HG03135 (cell line): ENCODE measurements at regions not wholly inside any gene's neighbourhood (a gene's known extent, or its start where the extent isn't known, plus 50 kb on each side); places are given as distances from the start of the nearest gene placed in this dataset.
"Not testable (repeated sequence)": the region's sequence is repeated elsewhere in the genome, so short reads cannot be mapped to it uniquely, and the experiment has no call there.

Source experiments
- ATAC-seq: cut with Tn5 transposase; IDR thresholded peaks from one replicate; pipeline ENCODE4 v1.9.1; 2021; ENCODE audit warnings: mild to moderate bottlenecking, moderate library complexity; ENCODE audit not compliant: unreplicated experiment

DNA sequence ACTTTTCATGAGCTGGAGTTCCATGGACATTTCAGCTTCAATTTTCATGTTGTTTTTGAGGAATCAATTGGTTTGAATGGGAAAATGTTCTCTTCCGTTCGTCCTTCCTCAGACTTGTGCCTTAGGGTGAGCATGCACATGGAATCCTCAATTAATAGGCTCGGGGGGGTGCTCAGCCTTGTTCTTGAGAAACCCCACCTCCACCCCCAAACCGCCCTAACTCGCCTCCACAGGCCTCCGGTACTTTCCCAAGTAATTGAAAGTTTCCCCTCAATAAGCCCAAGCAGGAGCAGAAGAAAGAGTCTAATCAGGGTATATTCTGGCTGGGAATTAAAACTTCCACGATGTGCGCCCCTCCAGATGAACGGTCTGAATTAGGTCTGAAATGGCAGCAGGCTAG, 945.2 kb downstream of the GRID1 start:
- ATAC-seq, result no peak

DNA sequence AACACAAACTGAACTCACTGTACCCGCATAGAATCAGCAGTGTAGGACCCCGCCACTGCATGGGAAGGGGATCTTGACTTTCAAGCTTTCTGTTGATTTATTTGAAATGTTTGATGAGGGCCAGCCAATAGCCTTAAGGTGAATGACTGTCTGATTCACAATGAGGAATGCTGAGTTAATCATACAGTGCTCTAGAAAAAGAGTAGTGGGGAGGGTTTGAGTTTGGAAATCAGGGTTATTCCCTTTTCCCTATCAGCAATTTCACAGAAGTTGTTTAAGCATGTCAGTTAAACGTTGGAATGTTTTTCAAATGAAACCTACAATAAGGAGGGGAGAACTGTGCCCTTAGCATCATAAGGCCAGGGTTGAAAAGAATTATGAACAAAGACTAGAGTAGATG, 937.5 kb downstream of the GRID1 start:
- no peak for ATAC-seq

GRCh38 chr10:85430991-85431390, 935.6 kb downstream of the GRID1 start:
- no peak for ATAC-seq

DNA sequence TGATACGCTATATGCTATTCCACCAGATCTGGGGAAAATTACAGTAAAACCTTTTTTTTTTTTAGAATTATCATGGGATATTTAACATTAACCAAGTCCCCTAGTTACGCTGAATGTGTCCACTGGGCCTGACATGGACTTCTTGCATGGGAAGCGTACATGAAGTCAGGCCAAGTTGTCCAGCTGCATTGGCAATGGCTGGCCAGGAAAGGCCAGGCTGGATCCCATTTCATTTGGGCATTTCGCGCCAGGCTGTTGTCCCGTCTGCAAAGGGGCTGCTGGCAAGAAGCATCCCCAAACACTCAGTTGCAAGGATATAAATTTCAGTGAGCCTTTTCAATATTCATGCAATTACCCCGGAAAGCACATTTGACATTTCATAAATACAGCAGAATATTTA, 933.3 kb downstream of the GRID1 start:
- ATAC-seq, result no peak

- no peak for ATAC-seq
Observed at GRCh38 chr10:85444868-85445267, 921.7 kb downstream of the GRID1 start.

GRCh38 chr10:85445702-85446101, 920.9 kb downstream of the GRID1 start:
- no peak for ATAC-seq

GRCh38 chr10:85446827-85447226, 919.8 kb downstream of the GRID1 start:
- no peak for ATAC-seq

GRCh38 chr10:85447690-85448089, 918.9 kb downstream of the GRID1 start:
- no peak for ATAC-seq

GRCh38 chr10:85448716-85449115, 917.9 kb downstream of the GRID1 start:
- ATAC-seq, result no peak

DNA sequence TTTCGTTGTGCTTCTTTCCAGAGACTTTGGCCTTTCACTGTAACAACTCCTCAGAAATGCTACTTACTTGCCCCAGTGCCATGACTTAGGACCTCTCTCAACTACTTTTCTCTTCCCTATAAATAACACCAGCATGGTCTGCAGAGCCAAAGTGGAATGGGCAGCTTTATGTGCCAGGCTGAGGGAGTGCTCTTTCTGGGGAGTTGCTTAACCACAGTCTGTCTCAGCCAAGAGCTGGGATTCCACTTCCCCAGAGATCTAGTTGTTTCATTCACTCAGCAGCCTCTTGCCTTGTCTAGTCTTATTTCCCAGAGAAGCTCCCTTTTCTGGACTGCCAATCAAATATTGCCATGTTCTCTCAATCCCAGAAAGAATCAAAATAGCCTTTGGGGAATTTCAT, 912.2 kb downstream of the GRID1 start:
- no peak for ATAC-seq

GRCh38 chr10:85457191-85457590, 909.4 kb downstream of the GRID1 start:
- ATAC-seq, result no peak

- no peak for ATAC-seq
Observed at GRCh38 chr10:85458324-85458723, 908.3 kb downstream of the GRID1 start.

DNA sequence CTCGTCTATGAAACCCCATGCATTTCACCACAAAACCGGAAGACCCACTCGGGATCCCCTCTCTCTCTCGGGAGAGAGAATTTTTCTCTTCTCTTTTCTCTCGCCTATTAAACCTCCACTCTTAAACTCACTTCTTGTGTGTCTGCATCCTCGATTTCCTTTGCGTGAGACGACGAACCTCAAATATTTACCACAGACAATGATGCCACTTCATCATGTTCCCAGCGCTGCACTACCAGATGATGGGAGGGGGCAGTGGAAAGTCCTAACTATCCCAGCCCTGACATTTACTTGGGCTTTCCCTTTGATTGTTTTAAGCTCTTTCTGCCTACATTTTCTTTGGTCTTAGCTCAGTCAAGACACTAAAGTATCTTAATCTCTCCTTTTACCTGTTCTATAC, 906.7 kb downstream of the GRID1 start:
- ATAC-seq, result no peak

- ATAC-seq, result no peak
Observed at GRCh38 chr10:85464336-85464735, 902.3 kb downstream of the GRID1 start.

- ATAC-seq, result no peak
Observed at GRCh38 chr10:85477979-85478378, 888.6 kb downstream of the GRID1 start.

DNA sequence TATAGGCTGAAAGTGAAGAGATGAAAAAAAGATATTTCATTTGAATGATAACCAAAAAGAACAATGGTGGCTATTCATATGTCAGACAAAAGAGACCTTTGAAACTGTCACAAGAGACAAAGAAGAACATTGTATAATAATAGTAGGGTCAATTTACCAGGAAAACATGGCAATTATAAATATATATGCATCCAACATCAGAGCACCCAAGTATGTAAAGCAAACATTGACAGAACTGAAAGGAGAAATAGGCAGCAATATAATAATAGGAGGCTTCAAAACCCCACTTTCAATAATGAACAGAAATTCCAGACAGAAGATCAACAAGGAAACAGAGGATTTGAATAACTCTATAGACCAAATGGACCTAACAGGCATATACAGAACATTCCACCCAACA, 876.2 kb downstream of the GRID1 start:
- ATAC-seq, result no peak

DNA sequence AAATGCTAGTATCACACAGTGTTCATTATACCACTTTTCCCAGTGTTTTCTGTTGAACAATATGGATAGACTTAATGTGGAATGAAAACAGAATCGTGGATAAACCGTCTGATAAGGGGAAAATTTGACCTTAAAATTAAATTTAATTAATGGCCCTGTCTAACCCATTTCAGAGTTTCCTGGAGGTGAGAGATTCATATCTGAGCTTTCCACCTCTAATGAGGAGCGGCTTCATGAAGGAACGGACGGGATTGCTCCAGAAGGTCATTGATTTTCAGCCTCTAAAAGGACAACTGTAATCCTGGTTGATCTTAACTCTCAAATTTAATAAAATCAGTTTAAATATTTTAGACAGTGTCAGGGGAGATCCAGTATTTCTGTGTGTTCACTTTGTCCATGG, 874.9 kb downstream of the GRID1 start:
- no peak for ATAC-seq

GRCh38 chr10:85492684-85493083, 873.9 kb downstream of the GRID1 start:
- no peak for ATAC-seq

- no peak for ATAC-seq
Observed at GRCh38 chr10:85493703-85494102, 872.9 kb downstream of the GRID1 start.

DNA sequence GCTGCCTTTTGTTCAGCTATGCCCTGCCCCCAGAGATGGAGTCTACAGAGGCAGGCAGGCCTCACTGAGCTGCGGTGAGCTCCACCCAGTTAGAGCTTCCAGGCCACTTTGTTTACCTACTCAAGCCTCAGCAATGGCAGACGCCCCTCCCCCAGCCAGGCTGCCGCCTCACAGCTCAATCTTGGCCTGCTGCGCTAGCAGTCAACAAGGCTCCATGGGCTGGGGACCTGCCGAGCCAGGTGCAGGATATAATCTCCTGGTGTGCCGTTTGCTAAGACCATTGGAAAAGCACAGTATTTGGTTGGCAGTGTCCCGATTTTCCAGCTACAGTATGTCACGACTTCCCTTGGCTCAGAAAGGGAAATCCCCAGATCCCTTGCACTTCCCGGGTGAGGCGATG, 862.0 kb downstream of the GRID1 start:
- not testable (repeated sequence) for ATAC-seq

DNA sequence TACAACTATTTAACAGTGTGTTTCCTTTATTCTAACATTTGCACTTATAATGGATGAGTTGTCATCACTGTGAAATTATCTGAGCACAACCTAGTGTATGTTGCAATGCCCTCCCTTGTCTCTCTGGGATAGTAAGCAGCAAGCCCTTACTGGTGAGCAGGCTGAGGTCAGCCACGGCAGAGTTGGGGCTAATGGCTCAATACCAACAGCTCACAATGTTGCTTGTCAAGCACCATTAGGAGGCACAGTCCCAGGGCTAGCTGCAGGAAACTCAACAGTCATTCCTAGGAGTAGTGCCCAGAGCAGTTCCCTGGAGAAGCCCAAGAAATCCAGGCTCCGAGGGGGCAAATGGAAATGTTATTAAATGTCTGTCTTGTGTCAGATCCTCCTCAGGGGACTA, 858.4 kb downstream of the GRID1 start:
- no peak for ATAC-seq

DNA sequence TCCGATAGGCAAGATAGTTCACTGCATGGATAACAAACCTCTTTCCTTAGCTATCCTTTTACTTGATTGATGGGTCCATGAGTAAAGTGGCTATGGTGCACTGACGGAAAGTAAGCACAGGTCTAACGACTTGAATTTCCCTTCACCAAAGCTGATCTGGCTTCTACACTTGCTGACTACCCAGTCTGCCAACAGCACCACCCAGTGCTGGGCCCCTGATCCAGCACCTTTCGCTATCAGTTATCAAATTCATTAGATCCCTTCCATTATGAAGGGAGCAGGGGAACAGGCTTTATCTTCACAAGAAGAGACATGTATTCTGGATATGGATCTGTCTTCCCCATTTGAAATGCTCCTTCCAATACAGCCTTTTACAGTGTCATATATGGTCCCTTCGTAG, 855.9 kb downstream of the GRID1 start:
- ATAC-seq, result no peak

DNA sequence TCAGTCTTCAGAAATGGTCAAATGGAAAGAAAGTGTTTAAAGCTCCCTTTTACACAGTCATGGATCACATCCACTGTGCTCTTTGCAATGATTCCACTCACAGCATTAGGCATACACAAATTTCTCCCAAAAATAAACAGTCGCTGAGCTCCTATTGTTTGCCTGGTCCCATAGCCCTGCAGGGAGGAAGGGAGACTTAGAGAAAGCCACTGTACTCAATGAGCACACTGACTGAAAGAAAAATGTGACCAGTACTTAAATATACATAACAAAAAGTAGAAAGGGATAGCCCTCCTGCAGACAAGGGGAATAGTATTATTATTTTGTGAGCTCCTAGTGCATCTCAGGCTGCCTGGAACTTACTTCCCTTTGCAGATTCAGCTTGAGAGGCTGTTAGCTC, 853.2 kb downstream of the GRID1 start:
- ATAC-seq, result no peak

- no peak for ATAC-seq
Observed at GRCh38 chr10:85515316-85515715, 851.3 kb downstream of the GRID1 start.
